Adrenal gland (tissue), 5 donors: ENCODE measurements at regions not wholly inside any gene's neighbourhood (a gene's known extent, or its start where the extent isn't known, plus 50 kb on each side); places are given as distances from the start of the nearest gene placed in this dataset.

Source experiments
- POLR2A ChIP-seq, 2 donors: fragments of 450-650 bp; IDR thresholded peaks; one replicate each; pipeline ENCODE4 v1.6.1; 2017; ENCODE audit warnings: antibody characterized with exemption in 2 of 2, mild to moderate bottlenecking in 2 of 2, moderate library complexity in 1 of 2
- TF ChIP-seq, protein P1 (sequence below), 6 experiments: fragments of 450-650 bp in 4 of 6; fragments of 200-600 bp in 2 of 6; sonication (generic) in 1 of 6; IDR thresholded peaks; 1 replicate in 5 of 6; 2 replicates in 1 of 6; pipeline versions ENCODE4 v1.5.1 to v1.8.0; 2016 to 2021; ENCODE audit warnings: antibody characterized with exemption in 6 of 6, mild to moderate bottlenecking in 2 of 6, moderate library complexity in 1 of 6
- donor health status: DM: no; HTN: no; CAD: no.

DNA sequence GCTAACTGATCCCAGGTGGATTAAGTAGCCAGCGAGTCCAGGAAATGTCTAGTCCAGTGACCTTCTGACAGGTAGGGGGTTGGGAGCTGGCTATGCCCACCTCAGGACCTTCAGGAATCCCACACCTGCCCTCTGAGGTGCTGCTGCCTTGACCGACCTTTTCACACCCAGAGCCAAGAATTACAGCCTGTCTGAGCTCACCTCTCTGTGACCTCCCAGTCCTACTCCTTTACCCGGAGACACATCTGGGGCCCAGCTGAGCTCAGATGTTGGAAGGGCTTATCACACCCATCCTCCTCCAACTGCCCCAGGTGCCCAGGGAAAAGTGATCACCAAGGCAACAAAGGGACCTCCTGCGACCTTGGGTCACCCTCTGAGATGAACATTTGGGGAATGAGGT lies 413.3 kb upstream of the TNP1 start:
- no peak for TF ChIP-seq POLR2A (IDR thresholded peaks at IDR 0.05)
- TF ChIP-seq, protein P1, sequence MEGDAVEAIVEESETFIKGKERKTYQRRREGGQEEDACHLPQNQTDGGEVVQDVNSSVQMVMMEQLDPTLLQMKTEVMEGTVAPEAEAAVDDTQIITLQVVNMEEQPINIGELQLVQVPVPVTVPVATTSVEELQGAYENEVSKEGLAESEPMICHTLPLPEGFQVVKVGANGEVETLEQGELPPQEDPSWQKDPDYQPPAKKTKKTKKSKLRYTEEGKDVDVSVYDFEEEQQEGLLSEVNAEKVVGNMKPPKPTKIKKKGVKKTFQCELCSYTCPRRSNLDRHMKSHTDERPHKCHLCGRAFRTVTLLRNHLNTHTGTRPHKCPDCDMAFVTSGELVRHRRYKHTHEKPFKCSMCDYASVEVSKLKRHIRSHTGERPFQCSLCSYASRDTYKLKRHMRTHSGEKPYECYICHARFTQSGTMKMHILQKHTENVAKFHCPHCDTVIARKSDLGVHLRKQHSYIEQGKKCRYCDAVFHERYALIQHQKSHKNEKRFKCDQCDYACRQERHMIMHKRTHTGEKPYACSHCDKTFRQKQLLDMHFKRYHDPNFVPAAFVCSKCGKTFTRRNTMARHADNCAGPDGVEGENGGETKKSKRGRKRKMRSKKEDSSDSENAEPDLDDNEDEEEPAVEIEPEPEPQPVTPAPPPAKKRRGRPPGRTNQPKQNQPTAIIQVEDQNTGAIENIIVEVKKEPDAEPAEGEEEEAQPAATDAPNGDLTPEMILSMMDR (IDR thresholded peaks at IDR 0.05), result no peak
